Transverse colon (tissue), 4 donors: ENCODE measurements at regions not wholly inside any gene's neighbourhood (a gene's known extent, or its start where the extent isn't known, plus 50 kb on each side); places are given as distances from the start of the nearest gene placed in this dataset.

Source experiments
- CTCF ChIP-seq, 5 experiments: fragments of 200-600 bp in 3 of 5; fragments of 450-650 bp in 2 of 5; sonication (generic) in 3 of 5; IDR thresholded peaks; 1 replicate in 2 of 5; 2 replicates in 3 of 5; pipeline ENCODE4 v1.5.1; 2016 to 2017; ENCODE audit warnings: antibody characterized with exemption in 5 of 5, inconsistent platforms in 3 of 5, mild to moderate bottlenecking in 2 of 5, moderate library complexity in 1 of 5
- EP300 ChIP-seq: sonication (generic); formaldehyde crosslinking; IDR thresholded peaks from one replicate; pipeline ENCODE4 v1.6.1; 2017; ENCODE audit warnings: antibody characterized with exemption, low read depth
- POLR2A ChIP-seq: fragments of 450-650 bp; IDR thresholded peaks from one replicate; pipeline ENCODE4 v1.6.1; 2016; ENCODE audit warnings: antibody characterized with exemption, mild to moderate bottlenecking, moderate library complexity
- POLR2AphosphoS5 ChIP-seq, 3 donors: sonication (generic); formaldehyde crosslinking; IDR thresholded peaks; one replicate each; pipeline ENCODE4 v1.6.1; 2016; ENCODE audit warnings: antibody characterized with exemption in 3 of 3

- TF ChIP-seq CTCF (IDR thresholded peaks at IDR 0.05) (no peak), POLR2A (no peak), EP300 (no peak), POLR2AphosphoS5 (IDR thresholded peaks at IDR 0.05) (no peak)
Measured at GRCh38 chr11:25902476-25902875, 429.5 kb upstream of the ANO3 start.
